ENCODE measurements at regions not wholly inside any gene's neighbourhood (a gene's known extent, or its start where the extent isn't known, plus 50 kb on each side); places are given as distances from the start of the nearest gene placed in this dataset.

- no peak for TF ChIP-seq TAF1 (conservative IDR thresholded peaks at IDR 0.05)
- TF ChIP-seq RAD21 (IDR thresholded peaks at IDR 0.05), result no peak
- no peak for TF ChIP-seq CTCF (IDR thresholded peaks at IDR 0.05; ENCODE audit: low read depth, low read length, missing input control)
- TF ChIP-seq YY1 (IDR thresholded peaks at IDR 0.05), result no peak
- no peak for TF ChIP-seq MAX (IDR thresholded peaks at IDR 0.05)
- no peak for TF ChIP-seq RXRA (IDR thresholded peaks at IDR 0.05)
- no peak for TF ChIP-seq REST (IDR thresholded peaks at IDR 0.05)
- no peak for TF ChIP-seq EGR1 (IDR thresholded peaks at IDR 0.05; ENCODE audit: low read depth in 2 of 2)
Measured at GRCh38 chr4:86432559-86433134, 72.8 kb upstream of the MAPK10 start.
